Activated T-cell treated with anti-CD3 and anti-CD28 coated beads, Interleukin-2, amount 50 U/mL, for 1 hour (primary cell): ENCODE measurements at regions not wholly inside any gene's neighbourhood (a gene's known extent, or its start where the extent isn't known, plus 50 kb on each side); places are given as distances from the start of the nearest gene placed in this dataset.

ENCODE experiments used
- DNase-seq: peaks from one replicate; pipeline ENCODE4 v3.0.0-alpha.2; 2020

DNA sequence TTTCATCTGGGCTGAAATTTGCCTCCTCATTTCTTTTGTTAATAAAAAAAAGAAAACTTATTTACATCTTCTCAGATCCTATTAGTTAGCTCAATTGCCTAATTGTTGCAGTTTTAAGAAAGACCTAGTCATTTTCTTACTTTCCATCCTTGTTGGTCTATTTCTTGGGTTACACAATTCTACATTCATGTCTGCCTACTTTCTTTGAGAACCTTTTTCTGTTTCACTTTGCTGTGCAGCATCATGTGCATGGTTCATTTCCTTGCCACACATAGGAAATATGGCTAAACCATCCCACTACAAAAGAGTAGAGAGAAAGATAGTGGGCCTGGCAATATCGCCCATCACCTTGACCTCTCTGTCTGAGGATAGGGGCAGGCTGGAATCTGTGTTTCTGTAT lies 780.7 kb upstream of the FANCL start:
- no peak for DNase-seq

DNA sequence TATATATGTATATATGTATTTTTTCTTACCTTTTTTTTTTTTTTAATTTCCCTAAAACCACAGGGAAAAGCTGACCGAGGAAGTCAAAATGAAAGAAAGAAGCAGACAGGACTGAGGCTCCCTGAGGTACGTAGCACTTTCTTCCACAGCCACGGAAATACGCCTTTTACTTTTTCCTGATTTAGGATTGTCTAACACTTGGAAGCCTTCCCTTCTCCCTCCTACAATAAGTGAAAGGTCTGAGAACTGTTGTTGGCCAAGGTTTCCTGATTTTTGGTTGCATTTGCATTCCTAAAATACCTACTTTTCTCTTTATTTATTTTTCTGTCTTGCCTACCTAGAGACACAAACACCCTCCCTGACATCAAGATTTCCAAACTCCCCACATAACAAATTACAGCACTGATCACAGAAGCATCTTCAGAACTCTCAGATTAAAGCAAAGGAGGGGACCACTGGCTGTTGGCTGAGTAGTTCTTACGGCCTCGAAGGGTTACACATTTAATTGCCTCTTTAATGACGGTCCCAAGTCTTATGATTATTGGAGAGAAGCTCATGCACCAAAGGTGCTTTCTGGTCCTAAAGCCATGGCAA lies 778.5 kb upstream of the FANCL start:
- DNase-seq, result no peak

DNA sequence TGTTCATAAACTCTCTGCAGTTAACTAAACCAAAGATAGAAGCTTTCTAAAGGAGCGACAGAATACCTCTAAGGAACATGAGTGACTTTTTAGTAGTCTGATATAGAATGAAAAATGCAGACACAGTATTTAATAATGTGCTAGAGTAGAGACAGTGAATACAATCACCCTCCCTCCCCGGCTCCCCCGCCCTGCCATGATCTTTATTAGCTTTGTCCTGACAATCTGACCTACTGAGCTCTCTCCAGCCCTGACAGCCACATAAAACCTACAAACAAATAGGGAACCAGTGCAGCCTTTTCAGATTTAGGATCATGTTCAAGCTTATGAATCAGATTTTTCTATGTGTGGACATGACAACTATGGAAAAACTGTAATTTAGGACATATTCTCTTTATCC lies 777.6 kb upstream of the FANCL start:
- no peak for DNase-seq

DNA sequence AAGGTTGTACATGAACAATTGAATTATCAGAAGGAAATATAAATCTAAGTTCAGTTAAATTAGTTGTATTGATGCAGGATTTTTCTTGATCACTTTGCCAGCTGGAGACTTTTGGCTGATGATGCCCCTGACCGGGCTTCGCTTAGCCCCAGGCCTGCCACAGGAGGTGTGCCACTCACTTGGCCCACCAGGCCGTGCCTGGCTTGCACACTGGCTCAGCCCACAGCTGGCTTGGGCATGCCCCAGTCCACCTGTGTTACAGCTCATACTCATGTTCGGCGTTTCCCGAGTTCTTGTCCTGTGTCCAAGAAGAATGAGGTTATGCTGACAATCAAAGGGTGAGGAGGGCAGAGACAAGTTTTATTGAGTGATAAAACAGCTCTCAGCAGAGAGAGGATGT lies 773.9 kb upstream of the FANCL start:
- no peak for DNase-seq

DNA sequence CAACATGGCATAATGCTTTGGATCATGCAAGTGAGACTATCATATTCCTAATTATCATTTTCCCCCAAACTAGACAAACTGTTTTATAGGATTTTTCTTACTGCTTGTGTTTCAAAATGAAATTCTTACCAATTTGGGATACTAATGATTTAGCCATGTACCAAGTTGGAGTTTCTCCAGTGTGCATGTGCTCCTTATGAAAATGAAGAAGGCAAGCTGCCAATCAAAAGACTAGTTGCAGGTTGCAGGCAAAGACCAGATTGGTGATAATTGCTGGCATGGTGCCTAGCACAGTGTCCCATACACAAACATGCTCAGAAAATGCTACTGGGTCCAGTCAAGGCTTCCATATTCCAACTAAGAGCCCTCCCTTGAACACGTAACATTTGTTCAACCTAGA lies 771.8 kb upstream of the FANCL start:
- DNase-seq, result no peak

DNA sequence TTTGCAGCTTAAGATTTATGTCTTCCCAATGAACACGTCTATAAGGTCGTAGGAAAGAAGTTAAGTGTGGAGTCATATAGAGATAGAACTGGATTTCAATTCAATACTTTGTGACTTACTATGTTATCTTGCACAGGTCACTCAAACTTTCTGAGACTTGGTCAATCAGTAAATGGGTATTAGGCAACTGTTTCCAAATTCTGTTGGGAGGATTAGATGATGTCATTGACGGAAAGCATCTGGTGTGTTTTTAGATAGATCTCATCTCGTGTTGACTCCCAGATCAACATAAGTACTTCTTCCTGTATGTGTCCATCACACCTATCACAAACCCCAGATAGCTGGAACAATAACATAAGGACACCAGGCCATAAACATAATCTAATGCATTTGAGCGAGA lies 771.1 kb upstream of the FANCL start:
- DNase-seq, result no peak

DNA sequence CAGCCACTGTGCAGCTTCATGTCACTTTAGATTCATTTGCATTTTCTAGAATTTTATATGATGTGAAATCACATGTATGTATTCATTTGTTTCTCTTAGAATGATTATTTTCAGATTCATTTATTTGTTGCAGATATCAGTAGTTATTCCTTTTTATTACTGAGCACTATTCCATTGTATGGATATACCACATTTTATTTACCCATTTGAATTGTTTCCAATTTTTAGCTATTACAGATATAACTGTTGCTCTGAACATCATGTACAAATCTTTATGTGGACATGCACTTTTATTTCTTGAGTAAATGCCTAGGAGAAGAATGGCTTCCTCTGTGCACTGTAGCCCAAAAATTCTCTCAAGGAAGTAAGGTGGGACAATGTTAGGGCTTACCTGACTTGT lies 767.8 kb upstream of the FANCL start:
- no peak for DNase-seq

DNA sequence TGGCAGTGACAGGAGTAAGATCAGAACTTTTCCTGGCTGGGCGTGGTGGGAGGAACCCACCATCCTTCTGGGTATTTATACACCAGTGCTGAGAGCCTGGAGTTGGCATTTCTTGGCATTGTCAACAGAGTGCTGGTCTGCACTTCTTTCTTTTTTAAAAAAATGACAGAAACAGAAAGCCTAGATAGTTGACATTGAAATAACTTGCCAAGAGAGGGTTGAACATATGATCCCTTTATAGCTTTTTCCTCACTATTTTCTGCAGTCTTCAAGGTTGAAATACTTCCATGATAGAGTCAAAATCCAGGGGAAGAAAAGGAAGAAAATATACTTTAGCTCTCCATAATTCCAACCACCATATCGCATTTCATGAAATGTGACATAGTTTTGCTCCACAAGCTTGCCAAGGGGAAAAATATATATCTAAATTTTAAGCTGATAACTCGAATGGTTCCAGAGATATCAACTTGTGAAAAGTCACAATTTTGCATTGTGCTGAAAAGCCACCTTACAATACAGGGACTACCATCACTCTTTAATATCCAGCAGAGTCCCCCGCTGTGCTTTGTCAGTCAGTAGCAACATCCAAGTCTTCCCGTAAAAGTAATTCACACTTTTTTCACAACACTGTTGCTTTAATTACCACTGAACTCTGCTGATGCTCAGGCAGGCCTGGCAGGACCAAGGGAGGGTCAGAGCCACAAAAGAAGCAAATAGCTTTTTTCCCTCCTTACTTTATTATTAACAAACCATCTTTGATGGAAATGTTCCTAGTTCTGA lies 764.9 kb upstream of the FANCL start:
- no peak for DNase-seq

DNA sequence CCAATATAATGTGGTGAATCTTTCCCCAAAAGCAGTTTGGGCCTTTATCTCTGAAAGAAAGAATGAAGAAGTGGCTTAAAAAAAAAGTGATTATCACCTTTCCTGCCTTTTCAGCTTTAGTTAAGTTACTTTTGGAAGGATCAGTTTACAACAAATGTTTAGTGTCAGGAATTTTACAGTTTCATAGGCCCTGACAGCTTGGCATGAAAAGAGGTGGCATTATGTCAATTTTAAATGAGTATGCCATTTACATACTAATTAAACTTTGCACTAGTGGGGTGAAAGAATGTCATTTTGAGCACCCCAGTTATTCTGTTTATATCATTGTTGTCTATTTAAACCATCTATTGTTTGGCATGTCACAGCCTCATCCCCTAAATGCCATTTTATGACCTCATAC lies 763.5 kb upstream of the FANCL start:
- DNase-seq, result no peak

DNA sequence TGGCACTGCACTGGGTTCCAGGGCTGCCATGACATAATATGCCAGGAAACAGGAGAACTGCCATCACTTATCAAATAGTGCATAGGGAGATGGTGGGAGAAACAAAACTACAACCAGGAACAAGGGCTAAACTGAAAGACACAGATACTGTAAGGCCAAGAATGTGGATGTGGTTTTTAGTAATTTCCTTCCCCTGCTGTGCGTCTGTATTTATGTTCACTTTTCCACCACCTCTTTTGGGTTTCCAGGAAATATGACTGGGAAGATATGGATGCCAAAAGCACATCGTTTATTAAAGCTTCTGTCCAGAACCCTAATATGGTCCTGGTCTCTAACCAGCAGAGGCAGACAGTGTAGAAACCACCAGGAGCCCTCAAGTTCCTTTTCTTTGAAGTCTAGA lies 759.7 kb upstream of the FANCL start:
- no peak for DNase-seq

DNA sequence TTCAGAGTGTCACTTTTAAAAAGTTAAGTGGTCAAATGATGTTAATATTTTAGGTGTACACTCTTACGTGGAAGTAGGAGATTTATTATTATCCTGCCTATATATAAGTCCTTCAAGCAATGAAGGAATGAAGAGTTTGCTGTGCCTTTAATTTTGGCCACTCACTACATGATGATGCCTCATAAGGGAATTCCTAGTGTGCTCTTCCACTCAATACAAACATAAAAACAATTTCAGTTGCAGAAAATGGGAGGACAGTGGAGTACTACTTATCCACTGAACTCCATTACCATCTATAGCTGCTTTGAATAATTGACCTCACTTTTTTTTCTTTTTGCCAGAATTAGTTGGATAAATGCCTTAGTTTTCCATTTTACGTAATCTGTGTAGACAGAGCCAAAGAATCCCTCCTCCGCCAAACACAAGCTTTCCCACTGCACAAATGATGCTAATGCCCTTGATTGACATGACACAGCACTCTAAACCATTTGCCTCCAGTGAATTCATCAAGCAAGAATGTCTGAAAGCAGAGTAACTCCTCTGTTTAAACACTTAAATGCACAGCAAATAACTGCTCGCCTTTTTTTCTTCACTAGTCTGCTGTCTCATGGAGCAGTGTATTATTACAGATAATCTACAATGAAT lies 751.1 kb upstream of the FANCL start:
- no peak for DNase-seq

DNA sequence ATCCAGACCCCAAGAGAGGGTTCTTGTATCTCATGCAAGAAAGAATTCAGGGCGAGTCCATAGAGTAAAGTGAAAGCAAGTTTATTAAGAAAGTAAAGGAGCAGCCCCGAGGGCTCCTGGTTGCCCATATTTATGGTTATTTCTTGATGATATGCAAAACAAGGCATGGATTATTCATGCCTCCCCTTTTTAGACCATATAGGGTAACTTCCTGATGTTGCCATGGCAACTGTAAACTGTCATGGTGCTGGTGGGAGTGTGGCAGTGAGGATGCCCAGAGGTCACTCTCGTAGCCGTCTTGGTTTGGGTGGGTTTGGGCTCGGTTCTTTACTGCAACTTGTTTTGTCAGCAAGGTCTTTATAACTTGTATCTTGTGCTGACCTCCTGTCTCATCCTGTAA lies 750.2 kb upstream of the FANCL start:
- DNase-seq, result no peak

DNA sequence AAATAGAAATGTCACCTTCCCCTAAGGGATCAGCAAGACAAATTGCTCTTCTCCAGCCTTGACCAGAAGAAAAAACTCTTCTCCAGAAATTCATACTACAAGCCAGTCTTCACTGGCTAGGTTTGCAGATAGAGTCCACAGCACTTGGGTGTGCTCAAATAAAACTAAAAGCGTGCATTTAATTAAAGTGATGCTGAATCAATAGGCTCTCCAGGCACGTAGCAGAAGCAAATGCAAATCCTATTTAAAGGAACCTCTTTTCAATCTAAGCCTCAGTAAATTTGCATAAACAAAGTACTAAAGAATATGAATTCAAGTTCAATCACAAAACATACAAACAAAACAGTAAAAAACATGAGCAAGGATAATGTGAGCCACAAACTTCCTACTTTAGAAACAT lies 744.4 kb upstream of the FANCL start:
- DNase-seq, result no peak

DNA sequence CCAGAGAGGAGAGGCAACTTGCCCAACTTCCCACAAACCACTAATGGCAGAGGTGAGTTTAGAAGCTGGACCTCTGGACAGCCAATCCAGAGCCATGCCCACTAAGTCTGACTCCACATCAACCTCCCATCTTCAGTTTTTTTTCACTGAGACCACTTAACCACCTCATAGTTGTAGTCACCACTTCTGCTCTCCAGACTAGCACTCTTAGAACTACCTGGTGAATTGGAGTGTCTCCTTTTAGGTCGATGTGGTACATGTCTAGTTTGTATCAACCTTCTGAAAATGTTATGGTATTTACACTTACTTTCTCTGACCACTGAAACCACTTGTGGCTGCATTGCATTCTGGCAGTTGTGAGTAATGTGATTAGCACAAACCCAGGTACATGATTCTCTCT lies 743.6 kb upstream of the FANCL start:
- DNase-seq, result no peak

DNA sequence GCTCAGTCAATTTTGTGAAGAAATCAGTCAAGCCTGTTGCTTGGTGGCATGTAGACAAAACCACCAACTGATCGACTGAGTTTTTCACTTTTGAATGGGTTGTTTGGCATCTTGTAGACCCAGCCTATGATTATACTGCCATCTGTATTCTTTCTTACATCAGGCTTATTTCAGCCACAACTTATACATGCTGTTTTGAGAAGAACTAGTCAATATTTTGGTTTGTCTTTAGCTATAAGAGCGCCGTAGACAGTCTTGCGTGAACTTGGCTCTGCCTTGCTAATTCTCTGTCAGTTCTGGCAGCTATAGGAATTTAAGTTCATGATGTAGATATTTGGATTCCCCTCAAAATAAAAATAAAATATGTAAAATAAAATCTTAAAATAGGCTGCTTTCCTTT lies 742.0 kb upstream of the FANCL start:
- DNase-seq, result no peak

DNA sequence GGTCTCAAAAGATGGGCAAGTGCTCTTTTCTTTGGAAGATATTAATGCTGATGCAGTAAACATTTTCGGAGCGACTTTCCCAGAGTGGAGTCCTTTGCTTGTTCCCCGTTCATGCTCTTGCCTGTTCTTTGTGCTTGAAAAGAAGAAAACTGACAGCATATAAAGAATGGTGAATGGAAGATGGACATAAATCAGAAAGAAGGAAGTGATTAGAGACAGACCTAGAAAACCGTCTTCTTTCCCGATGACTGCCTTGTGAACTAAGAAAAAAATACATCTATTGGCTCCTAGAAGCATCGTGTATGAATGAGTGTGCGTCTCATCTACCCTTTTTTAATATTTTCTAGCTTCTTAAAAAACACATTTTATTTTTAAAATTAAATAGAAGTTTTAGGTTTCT lies 740.1 kb upstream of the FANCL start:
- DNase-seq, result no peak

DNA sequence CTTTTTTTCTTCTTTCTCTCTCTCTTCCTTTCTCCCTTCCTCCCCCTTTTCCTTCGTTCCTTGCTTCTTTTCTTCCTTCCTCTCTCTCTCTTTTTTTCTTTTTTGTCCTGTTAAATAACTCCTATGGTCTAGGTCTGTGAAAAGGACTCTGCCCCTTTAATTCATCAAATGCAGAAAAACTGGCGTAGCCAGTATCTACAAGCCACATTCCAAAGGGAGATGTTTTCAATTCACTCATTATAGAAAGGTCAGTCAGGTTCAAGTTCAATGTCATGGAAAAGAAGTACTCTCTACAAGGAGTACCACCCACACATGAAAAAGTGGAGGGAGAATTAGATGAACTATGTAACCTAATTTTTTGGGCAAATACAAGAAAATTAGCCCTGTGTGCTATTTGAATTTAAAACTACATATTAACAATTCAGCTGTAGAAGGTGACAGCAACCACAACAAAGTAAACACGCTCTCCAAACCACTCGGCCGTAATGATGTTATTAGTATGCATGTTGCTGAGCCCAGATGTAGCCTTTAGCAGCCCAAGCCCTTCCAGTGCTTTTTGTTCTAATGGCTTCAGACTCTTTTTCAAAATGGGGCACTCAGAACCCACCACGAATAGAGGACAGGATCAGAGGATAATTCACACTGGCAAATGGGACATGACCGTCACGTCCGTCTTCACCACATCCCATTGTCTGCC lies 735.4 kb upstream of the FANCL start:
- no peak for DNase-seq

DNA sequence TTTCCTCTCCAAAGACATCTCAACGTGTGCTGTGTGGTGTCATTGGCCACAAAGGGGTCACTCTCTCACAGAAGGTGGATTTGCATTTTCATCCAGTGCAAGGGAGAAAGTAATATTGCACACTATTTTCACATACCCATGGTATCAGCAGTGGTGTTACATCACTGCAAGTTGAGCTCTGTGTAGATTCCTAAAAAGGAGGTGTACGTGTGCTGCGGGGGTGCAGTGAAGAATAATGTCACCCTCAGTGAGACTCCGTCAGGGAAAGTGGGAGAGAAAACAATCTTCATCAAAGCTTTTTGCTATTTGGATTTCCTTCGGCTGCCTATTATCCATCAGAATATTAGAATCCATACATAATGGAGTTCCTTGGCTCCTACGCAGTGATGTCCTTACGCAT lies 733.8 kb upstream of the FANCL start:
- DNase-seq, result no peak

DNA sequence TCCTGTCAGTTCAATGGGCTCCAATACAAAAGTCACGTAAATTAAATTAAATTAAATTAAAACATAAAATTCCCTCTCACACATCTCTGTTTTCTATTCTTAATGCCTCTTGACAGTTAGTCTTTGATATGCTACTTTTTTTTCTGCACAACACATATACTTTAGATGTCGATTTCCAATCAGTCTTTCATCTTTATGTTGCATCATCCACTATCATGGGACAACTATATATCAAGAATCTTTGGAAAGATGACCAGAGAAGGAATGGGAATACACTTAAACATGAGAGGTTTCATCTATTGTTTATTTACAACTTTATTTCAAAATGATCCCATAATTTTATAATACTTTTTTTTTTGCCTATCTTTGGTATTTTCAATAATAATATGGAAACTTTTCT lies 733.3 kb upstream of the FANCL start:
- no peak for DNase-seq

DNA sequence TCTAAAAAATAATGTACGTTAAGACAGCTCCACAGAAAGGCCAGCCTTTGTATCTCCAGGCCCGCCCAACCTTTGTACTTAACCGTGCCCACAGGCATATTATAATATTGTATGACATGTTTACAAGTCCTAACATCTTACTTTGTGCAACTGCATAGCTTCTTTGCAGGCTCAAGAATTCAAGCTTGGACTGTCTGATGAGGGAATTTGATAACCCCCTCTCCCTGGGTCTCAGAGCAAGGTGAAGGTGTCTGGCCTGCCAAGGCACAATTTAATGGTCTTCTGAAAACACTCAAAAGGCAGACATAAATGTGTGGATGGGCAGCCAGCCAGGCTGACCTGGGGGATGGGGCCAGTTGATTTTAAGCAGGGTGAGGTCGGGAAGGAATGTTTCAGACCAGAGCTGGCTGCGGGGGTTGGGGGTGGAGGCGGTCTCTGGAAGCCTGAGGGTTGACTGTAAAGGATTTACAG lies 732.7 kb upstream of the FANCL start:
- no peak for DNase-seq

DNA sequence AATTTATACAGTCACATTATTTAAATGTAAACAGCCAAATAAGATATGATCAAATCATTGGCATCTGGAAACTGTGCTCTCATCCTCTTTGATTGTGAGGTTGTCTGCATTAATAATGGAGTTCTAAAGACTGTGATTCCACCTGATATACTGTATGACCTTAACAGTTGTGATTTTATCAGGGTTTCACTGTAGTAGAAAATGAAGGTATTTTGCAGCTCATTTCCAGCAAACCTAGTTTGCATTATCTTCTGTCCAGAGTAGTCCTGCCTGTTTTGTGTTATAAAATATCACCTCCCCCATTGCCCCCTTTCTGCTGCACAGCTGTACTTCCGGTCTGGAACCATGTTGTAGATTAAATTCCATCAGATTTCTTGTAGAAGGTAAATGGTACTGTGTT lies 731.6 kb upstream of the FANCL start:
- no peak for DNase-seq

DNA sequence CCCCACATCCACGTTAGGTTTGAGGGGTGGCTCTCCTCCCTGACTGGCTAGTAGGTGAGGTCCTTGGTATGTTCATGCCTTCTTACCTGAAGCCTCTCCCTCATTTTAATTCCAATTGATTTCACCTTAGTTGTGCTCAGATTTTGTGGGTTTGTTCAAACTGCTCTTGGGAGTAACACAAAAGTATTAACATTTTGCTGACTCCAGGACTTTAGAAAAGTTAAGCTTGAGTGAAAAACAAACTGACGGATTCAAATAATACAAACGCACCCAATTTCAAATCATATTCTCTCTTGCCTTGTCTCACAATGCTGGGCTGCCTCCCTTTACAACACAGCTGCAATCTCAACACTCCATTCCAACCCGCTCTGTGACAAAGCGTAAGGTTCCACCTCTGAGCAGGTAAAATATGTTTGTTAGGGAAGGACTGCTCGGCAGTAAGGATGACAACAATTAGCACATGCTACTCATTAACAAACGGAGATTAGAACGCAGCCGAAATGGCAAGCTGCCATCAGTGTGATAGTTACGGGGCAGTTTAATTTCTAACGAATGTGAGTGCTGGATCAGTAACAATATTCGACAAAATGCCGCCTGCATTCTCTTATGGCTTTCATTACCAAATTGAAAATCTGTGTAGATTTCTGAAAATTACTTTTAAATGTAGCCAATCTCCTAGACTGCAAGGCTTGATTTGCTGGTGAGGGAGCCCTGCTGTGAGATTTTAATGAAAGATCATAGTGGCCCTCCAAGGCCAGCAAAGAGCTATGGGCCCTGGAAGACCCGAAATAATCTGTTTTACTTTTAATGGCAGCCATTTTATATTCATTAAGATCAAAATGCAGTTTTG lies 730.6 kb upstream of the FANCL start:
- DNase-seq, result no peak

DNA sequence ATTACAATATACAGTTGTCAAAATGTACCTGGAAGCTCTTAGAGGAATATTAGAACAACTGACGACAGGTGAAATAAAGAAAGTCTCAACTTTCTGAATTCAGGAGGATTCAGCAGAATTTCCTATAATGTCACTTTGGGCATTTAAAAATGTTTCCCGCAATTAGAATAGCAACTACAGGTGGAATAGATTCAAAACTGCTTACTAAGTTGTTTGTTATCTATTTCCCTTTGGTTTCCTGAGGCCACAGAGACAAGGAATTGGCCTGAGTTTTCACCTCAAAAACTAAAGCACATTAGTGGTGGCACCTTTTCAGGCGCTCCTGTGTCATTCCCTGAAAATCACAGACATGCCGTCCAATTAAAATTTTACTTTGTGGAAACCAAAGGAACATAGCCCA lies 729.2 kb upstream of the FANCL start:
- DNase-seq, result no peak
